Gastrocnemius medialis (tissue), 4 donors: ENCODE measurements at regions not wholly inside any gene's neighbourhood (a gene's known extent, or its start where the extent isn't known, plus 50 kb on each side); places are given as distances from the start of the nearest gene placed in this dataset.
A peak's percentile ranks its signal among the peaks of the same experiment; 100 is the strongest.

Source experiments
- ATAC-seq, 2 donors: fragments of 150-250 bp; one replicate each; pipeline ENCODE4 v1.9.1; 2016
- DNase-seq, 2 donors: peaks; one replicate each; pipeline ENCODE4 v3.0.0-alpha.2; 2019
- H3K27ac ChIP-seq, 4 donors: fragments of 200-600 bp; sonication (generic); 1 replicate in 1 of 4; 2 replicates in 3 of 4; pipeline ENCODE4 v1.5.1; 2016 to 2018; ENCODE audit warnings: mild to moderate bottlenecking in 2 of 4, moderate library complexity in 1 of 4
- H3K27me3 ChIP-seq, 3 donors: fragments of 200-600 bp; sonication (generic) in 2 of 3; 1 replicate in 1 of 3; 2 replicates in 2 of 3; pipeline versions ENCODE4 v1.5.1 to v1.6.0; 2016 to 2019; ENCODE audit warnings: mild to moderate bottlenecking in 1 of 3, moderate library complexity in 1 of 3
- H3K36me3 ChIP-seq, 2 donors: fragments of 200-600 bp; sonication (generic) in 1 of 2; one replicate each; pipeline ENCODE4 v1.5.1; 2017 to 2018
- H3K4me1 ChIP-seq, 2 donors: fragments of 200-600 bp; sonication (generic) in 1 of 2; one replicate each; pipeline ENCODE4 v1.5.1; 2016 to 2017; ENCODE audit warnings: mild to moderate bottlenecking in 2 of 2
- H3K4me3 ChIP-seq, 4 donors: fragments of 200-600 bp; sonication (generic) in 3 of 4; 1 replicate in 1 of 4; 2 replicates in 3 of 4; pipeline ENCODE4 v1.5.1; 2016 to 2019; ENCODE audit warnings: mild to moderate bottlenecking in 2 of 4
- H3K9me3 ChIP-seq, 3 donors: fragments of 200-600 bp; sonication (generic) in 2 of 3; 1 replicate in 1 of 3; 2 replicates in 2 of 3; pipeline ENCODE4 v1.5.1; 2016 to 2019
- CTCF ChIP-seq, 5 experiments: fragments of 450-650 bp in 3 of 5; fragments of 200-600 bp in 2 of 5; sonication (generic) in 2 of 5; IDR thresholded peaks in 4 of 5; conservative IDR thresholded peaks in 1 of 5; 1 replicate in 4 of 5; 2 replicates in 1 of 5; pipeline ENCODE4 v1.5.1; 2016 to 2019; ENCODE audit warnings: antibody characterized with exemption in 5 of 5, mild to moderate bottlenecking in 3 of 5, moderate library complexity in 3 of 5
- POLR2A ChIP-seq, 2 donors: fragments of 450-650 bp; IDR thresholded peaks; one replicate each; pipeline ENCODE4 v1.6.1; 2017; ENCODE audit warnings: antibody characterized with exemption in 2 of 2, mild to moderate bottlenecking in 2 of 2, moderate library complexity in 2 of 2
- in situ Hi-C, 4 donors: fragments of 200-750 bp; cut with MboI; loops; one replicate each; pipeline versions ENCODE4 v1.15.0 to v1.8.0; 2017; ENCODE audit warnings: low sequenced_read_pairs in 4 of 4
- intact Hi-C: fragments of 100-400 bp; cut with DNase I; formaldehyde crosslinking; loops from one replicate; pipeline ENCODE4 v1.15.1; 2023; ENCODE audit warnings: low total_unique reads

GRCh38 chr2:217691920-217692666, 310.7 kb downstream of the TNS1 start:
- Histone ChIP-seq H3K9me3 (no peaks in the 10 kb centered on the region), H3K4me3 (no peak overlapping the region), H3K4me1 (peaks cover 5% of the 10 kb centered on the region in 2 donors), H3K27me3 (no peaks in the 10 kb centered on the region), H3K36me3 (no peaks in the 10 kb centered on the region), H3K27ac (peak overlapping the region in 3 of 4 donors; percentile 25 to 37 (median 29))
- ATAC-seq (peak; percentile 48 to 69), DNase-seq (peak in 1 of 2 donors; percentile 54)
- in situ Hi-C loops (no loop called here), intact Hi-C loops (no loop called here)
- TF ChIP-seq POLR2A (IDR thresholded peaks at IDR 0.05), result no peak
- TF ChIP-seq CTCF (IDR thresholded peaks at IDR 0.05 in 4 of 5, conservative IDR thresholded peaks at IDR 0.05 in 1 of 5), result no peak

- peak overlapping the region in 2 of 4 donors; percentile 22 to 29 for H3K27ac ChIP-seq
- intact Hi-C loops (no loop called here), in situ Hi-C loops (no loop called here)
- H3K4me3 ChIP-seq, result no peak overlapping the region
- peaks cover 7% of the 10 kb centered on the region in 2 donors for H3K4me1 ChIP-seq
- ATAC-seq (no peak), DNase-seq (no peak)
- no peaks in the 10 kb centered on the region for H3K9me3 ChIP-seq
- TF ChIP-seq CTCF (IDR thresholded peaks at IDR 0.05 in 4 of 5, conservative IDR thresholded peaks at IDR 0.05 in 1 of 5) (no peak), POLR2A (IDR thresholded peaks at IDR 0.05) (no peak)
- H3K27me3 ChIP-seq, result no peaks in the 10 kb centered on the region
- no peaks in the 10 kb centered on the region for H3K36me3 ChIP-seq
Observed at GRCh38 chr2:217691516-217691915, 311.3 kb downstream of the TNS1 start.

- peaks cover 5 to 11% of the 10 kb centered on the region in 2 donors for H3K4me1 ChIP-seq
- no peak for TF ChIP-seq POLR2A (IDR thresholded peaks at IDR 0.05)
- no peak for TF ChIP-seq CTCF (IDR thresholded peaks at IDR 0.05 in 4 of 5, conservative IDR thresholded peaks at IDR 0.05 in 1 of 5)
- ATAC-seq (no peak), DNase-seq (no peak)
- peak overlapping the region; percentile 35 to 73 (median 54) for H3K27ac ChIP-seq
- no peak overlapping the region for H3K4me3 ChIP-seq
- no peaks in the 10 kb centered on the region for H3K27me3 ChIP-seq
- H3K36me3 ChIP-seq, result no peaks in the 10 kb centered on the region
- H3K9me3 ChIP-seq, result no peaks in the 10 kb centered on the region
- in situ Hi-C loops, result no loop called here
- intact Hi-C loops, result no loop called here
Observed at GRCh38 chr2:217689053-217689452, 313.7 kb downstream of the TNS1 start.

GRCh38 chr2:217688494-217688893, 314.3 kb downstream of the TNS1 start:
- Histone ChIP-seq H3K36me3 (no peaks in the 10 kb centered on the region), H3K4me1 (peaks cover 5 to 11% of the 10 kb centered on the region in 2 donors), H3K27ac (peak overlapping the region; percentile 52 to 73 (median 57)), H3K9me3 (no peaks in the 10 kb centered on the region), H3K4me3 (no peak overlapping the region), H3K27me3 (no peaks in the 10 kb centered on the region)
- in situ Hi-C loops (no loop called here), intact Hi-C loops (no loop called here)
- TF ChIP-seq POLR2A (IDR thresholded peaks at IDR 0.05) (no peak), CTCF (IDR thresholded peaks at IDR 0.05 in 4 of 5, conservative IDR thresholded peaks at IDR 0.05 in 1 of 5) (no peak)
- DNase-seq (no peak), ATAC-seq (no peak)
